DND-41 (cell line): ENCODE measurements at regions not wholly inside any gene's neighbourhood (a gene's known extent, or its start where the extent isn't known, plus 50 kb on each side); places are given as distances from the start of the nearest gene placed in this dataset.

Source experiments
- CTCF ChIP-seq: IDR thresholded peaks from 2 replicates; pipeline ENCODE4 v1.5.1; 2012; ENCODE audit warnings: borderline replicate concordance, low read length, moderate library complexity, mild to moderate bottlenecking; ENCODE audit not compliant: poor library complexity, severe bottlenecking; ENCODE audit errors: extremely low read depth
- EZH2 ChIP-seq: IDR thresholded peaks from 3 replicates; pipeline ENCODE4 v1.6.1; 2012; ENCODE audit warnings: borderline replicate concordance, low read depth, mild to moderate bottlenecking, moderate library complexity, low read length, inconsistent platforms; ENCODE audit not compliant: severe bottlenecking

DNA sequence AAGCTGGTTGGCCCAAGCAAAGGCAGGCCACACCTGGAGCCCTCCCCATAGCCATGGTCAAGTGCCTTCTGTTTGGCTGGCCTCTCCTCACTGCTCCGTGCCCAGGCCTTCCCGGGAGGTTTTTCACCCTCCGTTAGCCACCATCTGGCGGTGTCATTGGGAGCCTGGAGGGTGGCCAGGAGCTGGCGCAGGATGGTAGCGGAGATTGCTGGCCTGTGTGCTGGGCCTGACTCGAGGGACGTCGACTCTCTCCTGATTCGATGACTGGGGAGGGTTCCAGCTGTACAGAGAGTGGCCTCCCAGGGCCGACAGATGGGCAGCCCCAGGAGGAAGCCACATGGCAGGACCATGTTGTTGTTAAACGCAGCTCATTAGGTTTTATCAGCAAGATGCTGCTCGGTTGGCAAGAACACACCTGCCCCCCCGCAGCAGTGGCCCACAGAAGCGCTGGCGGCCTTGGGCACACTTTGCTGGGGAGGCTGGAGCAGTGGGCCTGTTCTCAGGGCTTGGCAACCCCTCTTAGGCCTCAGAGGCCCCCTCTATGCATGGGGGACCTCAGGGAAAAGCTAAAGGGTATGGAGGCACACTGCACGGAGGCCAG lies 64.0 kb upstream of the CACUL1 start:
- TF ChIP-seq EZH2, result no peak
- no peak for TF ChIP-seq CTCF
